Activated naive CD8-positive, alpha-beta T cell treated with anti-CD3 and anti-CD28 coated beads, Interleukin-2, amount 10 ng/mL, durations not matched to agents 7 days and 5 days (primary cell): ENCODE measurements at regions not wholly inside any gene's neighbourhood (a gene's known extent, or its start where the extent isn't known, plus 50 kb on each side); places are given as distances from the start of the nearest gene placed in this dataset.
A peak's percentile ranks its signal among the peaks of the same experiment; 100 is the strongest.

Source experiments
- ATAC-seq: fragments of 150-1000 bp; cut with Tn5 transposase; one replicate; pipeline ENCODE4 v1.10.0; 2021; ENCODE audit warnings: low read depth, moderate library complexity
- POLR2A ChIA-PET: fragments of 350-600 bp; sonication (Branson Sonifier 250); formaldehyde crosslinking; loops from one replicate; lab custom pipeline; 2021; ENCODE audit warnings: antibody characterized with exemption; lab: Charles Lee
- DNase-seq: peaks from one replicate; pipeline ENCODE4 v3.0.0; 2021
- H3K27ac Mint-ChIP-seq: one replicate; pipeline ENCODE4 v1.8.0; 2022; ENCODE audit warnings: mild to moderate bottlenecking, mixed read lengths
- H3K27me3 Mint-ChIP-seq: one replicate; pipeline ENCODE4 v1.8.0; 2022; ENCODE audit warnings: mild to moderate bottlenecking, moderate library complexity, mixed read lengths
- H3K36me3 Mint-ChIP-seq: one replicate; pipeline ENCODE4 v1.8.0; 2021; ENCODE audit warnings: mild to moderate bottlenecking, mixed read lengths
- H3K4me1 Mint-ChIP-seq: one replicate; pipeline ENCODE4 v1.8.0; 2021; ENCODE audit warnings: mixed read lengths
- H3K4me3 Mint-ChIP-seq: one replicate; pipeline ENCODE4 v1.8.0; 2022; ENCODE audit warnings: mild to moderate bottlenecking, moderate library complexity, mixed read lengths
- H3K9me3 Mint-ChIP-seq: one replicate; pipeline ENCODE4 v1.8.0; 2021; ENCODE audit warnings: mixed read lengths

DNA sequence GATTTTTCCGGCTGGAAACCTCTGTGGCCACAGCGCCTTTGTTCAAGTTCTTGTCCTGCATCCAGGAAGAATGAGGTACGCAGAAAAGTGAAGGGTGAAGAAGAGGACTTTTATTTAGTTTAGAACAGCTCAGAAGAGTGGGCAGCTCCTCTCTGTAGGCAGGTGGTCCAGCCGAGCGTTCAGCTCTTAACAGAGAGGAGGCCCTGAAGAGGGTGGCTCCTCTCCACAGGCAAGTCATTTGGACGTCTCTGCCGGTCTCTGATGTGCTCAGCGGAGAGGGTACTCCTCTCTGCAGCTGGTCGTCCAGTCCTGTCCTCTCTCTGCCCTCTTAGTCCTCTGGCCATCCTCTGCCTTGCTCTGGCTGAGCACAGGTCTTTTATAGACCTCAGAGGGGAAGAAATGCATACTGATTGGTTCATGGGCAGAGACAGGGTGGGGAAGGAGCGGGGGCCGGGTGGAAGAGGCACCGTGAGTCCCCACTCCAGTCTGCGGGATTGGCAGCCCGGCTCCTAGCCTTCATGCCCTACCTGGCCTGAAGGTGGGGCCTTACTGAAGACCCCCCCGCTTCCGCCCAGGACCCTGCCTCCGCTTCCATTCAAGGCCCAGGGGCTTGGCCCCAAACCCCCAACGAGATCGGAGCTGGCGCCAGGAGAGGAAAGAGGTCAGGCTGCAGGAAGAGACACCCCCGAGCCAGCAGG lies 70.0 kb upstream of the NKD1 start:
- Mint-ChIP-seq H3K27me3 (peaks cover 14% of the 10 kb centered on the region), H3K36me3 (no peaks in the 10 kb centered on the region), H3K27ac (no peak overlapping the region), H3K4me1 (peaks cover 8% of the 10 kb centered on the region), H3K4me3 (no peak overlapping the region), H3K9me3 (no peaks in the 10 kb centered on the region)
- POLR2A ChIA-PET: no interaction called here
- DNase-seq (no peak), ATAC-seq (no peak)

- Mint-ChIP-seq H3K27me3 (peaks cover 16% of the 10 kb centered on the region), H3K36me3 (no peaks in the 10 kb centered on the region), H3K4me1 (peaks cover 8% of the 10 kb centered on the region), H3K9me3 (no peaks in the 10 kb centered on the region), H3K27ac (no peak overlapping the region), H3K4me3 (no peak overlapping the region)
- DNase-seq (no peak), ATAC-seq (no peak)
- POLR2A ChIA-PET: no interaction called here
These were observed 71.5 kb upstream of the NKD1 start for GRCh38 chr16:50476486-50477255.

- Mint-ChIP-seq H3K4me1 (peaks cover 8% of the 10 kb centered on the region), H3K9me3 (no peaks in the 10 kb centered on the region), H3K36me3 (no peaks in the 10 kb centered on the region), H3K4me3 (no peak overlapping the region), H3K27me3 (peaks cover 19% of the 10 kb centered on the region), H3K27ac (no peak overlapping the region)
- DNase-seq (no peak), ATAC-seq (no peak)
- POLR2A ChIA-PET: no interaction called here
These were observed 73.0 kb upstream of the NKD1 start for GRCh38 chr16:50475170-50475569.

DNA sequence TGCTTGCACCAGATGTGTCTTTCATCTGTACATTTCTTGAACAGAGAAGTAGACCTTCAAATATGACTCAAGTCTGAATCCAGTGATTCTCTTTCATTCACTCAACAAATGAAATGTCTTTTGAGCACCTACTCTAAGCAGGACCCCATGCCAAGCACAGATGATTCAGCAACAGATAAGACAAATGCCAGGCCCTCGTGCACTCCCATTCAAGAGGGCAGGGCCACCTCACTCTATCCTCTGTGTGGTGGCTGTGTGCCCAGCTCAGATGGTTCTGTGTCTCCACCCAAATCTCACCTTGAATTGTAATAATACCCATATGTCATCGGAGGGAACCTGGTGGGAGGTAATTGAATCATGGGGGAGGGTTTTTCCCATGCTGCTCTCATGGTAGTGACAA lies 74.1 kb upstream of the NKD1 start:
- POLR2A ChIA-PET: no interaction called here
- DNase-seq (no peak), ATAC-seq (no peak)
- Mint-ChIP-seq H3K27ac (no peak overlapping the region), H3K9me3 (no peaks in the 10 kb centered on the region), H3K4me1 (peaks cover 8% of the 10 kb centered on the region), H3K27me3 (peaks cover 20% of the 10 kb centered on the region), H3K36me3 (no peaks in the 10 kb centered on the region), H3K4me3 (no peak overlapping the region)

- H3K36me3 Mint-ChIP-seq: no peaks in the 10 kb centered on the region
- no peak for DNase-seq
- no peak overlapping the region for H3K4me3 Mint-ChIP-seq
- H3K4me1 Mint-ChIP-seq: peaks cover 8% of the 10 kb centered on the region
- H3K27ac Mint-ChIP-seq: no peak overlapping the region
- no peaks in the 10 kb centered on the region for H3K9me3 Mint-ChIP-seq
- peak; percentile 60 for ATAC-seq
- POLR2A ChIA-PET: no interaction called here
- peaks cover 23% of the 10 kb centered on the region for H3K27me3 Mint-ChIP-seq
These were observed 74.7 kb upstream of the NKD1 start for GRCh38 chr16:50473356-50473945.

- DNase-seq (no peak), ATAC-seq (no peak)
- POLR2A ChIA-PET: interaction anchor here (0.5 kb wide), 1 partner anchor 186 kb away, joined by 3 read pairs; no protein-coding TSS in a partner anchor
- H3K9me3 Mint-ChIP-seq: no peaks in the 10 kb centered on the region
- peaks cover 28% of the 10 kb centered on the region for H3K27me3 Mint-ChIP-seq
- H3K36me3 Mint-ChIP-seq: no peaks in the 10 kb centered on the region
- peaks cover 8% of the 10 kb centered on the region for H3K4me1 Mint-ChIP-seq
- H3K27ac Mint-ChIP-seq: no peak overlapping the region
- no peak overlapping the region for H3K4me3 Mint-ChIP-seq
These were observed 75.7 kb upstream of the NKD1 start for GRCh38 chr16:50472472-50472871.

- Mint-ChIP-seq H3K4me1 (peaks cover 8% of the 10 kb centered on the region), H3K27ac (no peak overlapping the region), H3K27me3 (peaks cover 40% of the 10 kb centered on the region), H3K4me3 (no peak overlapping the region), H3K9me3 (no peaks in the 10 kb centered on the region), H3K36me3 (no peaks in the 10 kb centered on the region)
- ATAC-seq (no peak), DNase-seq (no peak)
- POLR2A ChIA-PET: no interaction called here
These were observed 77.5 kb upstream of the NKD1 start for GRCh38 chr16:50470687-50471086.

GRCh38 chr16:50469744-50470321 lies 78.4 kb upstream of the NKD1 start:
- Mint-ChIP-seq H3K27ac (no peak overlapping the region), H3K9me3 (no peaks in the 10 kb centered on the region), H3K4me3 (no peak overlapping the region), H3K27me3 (peaks cover 36% of the 10 kb centered on the region), H3K4me1 (peaks cover 8% of the 10 kb centered on the region), H3K36me3 (no peaks in the 10 kb centered on the region)
- POLR2A ChIA-PET: no interaction called here
- ATAC-seq: no peak
- no peak for DNase-seq

- peaks cover 8% of the 10 kb centered on the region for H3K4me1 Mint-ChIP-seq
- no peak overlapping the region for H3K4me3 Mint-ChIP-seq
- no peak for ATAC-seq
- DNase-seq: no peak
- H3K27me3 Mint-ChIP-seq: peaks cover 36% of the 10 kb centered on the region
- no peaks in the 10 kb centered on the region for H3K36me3 Mint-ChIP-seq
- H3K27ac Mint-ChIP-seq: no peak overlapping the region
- H3K9me3 Mint-ChIP-seq: no peaks in the 10 kb centered on the region
- POLR2A ChIA-PET: no interaction called here
These were observed 79.0 kb upstream of the NKD1 start for GRCh38 chr16:50469121-50469743.

GRCh38 chr16:50468749-50469078 lies 79.5 kb upstream of the NKD1 start:
- Mint-ChIP-seq H3K4me3 (peak overlapping the region; percentile 27), H3K36me3 (no peaks in the 10 kb centered on the region), H3K27ac (no peak overlapping the region), H3K9me3 (no peaks in the 10 kb centered on the region), H3K4me1 (peaks cover 4% of the 10 kb centered on the region), H3K27me3 (peaks cover 36% of the 10 kb centered on the region)
- ATAC-seq (no peak), DNase-seq (no peak)
- POLR2A ChIA-PET: no interaction called here

GRCh38 chr16:50467943-50468748 lies 80.0 kb upstream of the NKD1 start:
- POLR2A ChIA-PET: no interaction called here
- no peaks in the 10 kb centered on the region for H3K4me1 Mint-ChIP-seq
- no peak overlapping the region for H3K27ac Mint-ChIP-seq
- ATAC-seq (no peak), DNase-seq (no peak)
- H3K4me3 Mint-ChIP-seq: peak overlapping the region; percentile 27
- H3K27me3 Mint-ChIP-seq: peaks cover 36% of the 10 kb centered on the region
- H3K9me3 Mint-ChIP-seq: no peaks in the 10 kb centered on the region
- H3K36me3 Mint-ChIP-seq: no peaks in the 10 kb centered on the region

- Mint-ChIP-seq H3K27me3 (peaks cover 36% of the 10 kb centered on the region), H3K4me1 (no peaks in the 10 kb centered on the region), H3K4me3 (no peak overlapping the region), H3K36me3 (no peaks in the 10 kb centered on the region), H3K9me3 (no peaks in the 10 kb centered on the region), H3K27ac (no peak overlapping the region)
- no peak for DNase-seq
- ATAC-seq: no peak
- POLR2A ChIA-PET: no interaction called here
These were observed 80.6 kb upstream of the NKD1 start for GRCh38 chr16:50467559-50467942.

- no peak for ATAC-seq
These were observed 82.0 kb upstream of the NKD1 start for GRCh38 chr16:50466170-50466569.

More at GRCh38 chr16:50466170-50466569, 82.0 kb upstream of the NKD1 start:
- H3K27ac Mint-ChIP-seq: no peak overlapping the region
- no peak for DNase-seq
- peaks cover 30% of the 10 kb centered on the region for H3K27me3 Mint-ChIP-seq
- H3K4me1 Mint-ChIP-seq: no peaks in the 10 kb centered on the region
- H3K9me3 Mint-ChIP-seq: no peaks in the 10 kb centered on the region
- H3K4me3 Mint-ChIP-seq: no peak overlapping the region
- POLR2A ChIA-PET: no interaction called here
- H3K36me3 Mint-ChIP-seq: no peaks in the 10 kb centered on the region
